SK-N-MC (cell line): ENCODE measurements at regions not wholly inside any gene's neighbourhood (a gene's known extent, or its start where the extent isn't known, plus 50 kb on each side); places are given as distances from the start of the nearest gene placed in this dataset.

Experiments used
- DNase-seq: peaks from one replicate; pipeline ENCODE4 v3.0.0-alpha.2; 2011; ENCODE audit warnings: low read depth, low spot score
- H3K27ac ChIP-seq: fragments of 200-600 bp; sonication (generic); 2 replicates; pipeline ENCODE4 v1.5.1; 2016; ENCODE audit warnings: mixed run types
- H3K36me3 ChIP-seq: fragments of 200-600 bp; sonication (generic); 2 replicates; pipeline ENCODE4 v1.6.1; 2017; ENCODE audit warnings: antibody characterized with exemption, low read length, mixed read lengths; ENCODE audit not compliant: insufficient read depth
- H3K4me3 ChIP-seq: fragments of 200-600 bp; sonication (generic); 2 replicates; pipeline ENCODE4 v1.5.1; 2016
- H3K9ac ChIP-seq: fragments of 200-600 bp; sonication (generic); 2 replicates; pipeline ENCODE4 v1.8.0; 2017; ENCODE audit warnings: mixed run types, mixed read lengths; ENCODE audit not compliant: insufficient read length
- H3K9me3 ChIP-seq: fragments of 200-600 bp; sonication (generic); 2 replicates; pipeline ENCODE4 v1.6.1; 2017; ENCODE audit warnings: low read depth, mild to moderate bottlenecking, antibody characterized with exemption, low read length, moderate library complexity, mixed read lengths
- EZH2 ChIP-seq: fragments of 200-600 bp; sonication (generic); IDR thresholded peaks from one replicate; pipeline ENCODE4 v1.6.1; 2017; ENCODE audit warnings: antibody characterized with exemption
- FOXP2 ChIP-seq: optimal IDR thresholded peaks from 2 replicates; pipeline ENCODE3; 2011; ENCODE audit warnings: mild to moderate bottlenecking, moderate library complexity; ENCODE audit not compliant: insufficient read depth; ENCODE audit errors: extremely low read length, control extremely low read depth
- POLR2AphosphoS5 ChIP-seq: IDR thresholded peaks from 2 replicates; pipeline ENCODE4 v1.6.1; 2012; ENCODE audit warnings: mild to moderate bottlenecking, low read depth, low read length, borderline replicate concordance

GRCh38 chr3:71962561-71963240 lies 177.8 kb upstream of the PROK2 start:
- Histone ChIP-seq H3K9me3 (no peaks in the 10 kb centered on the region), H3K4me3 (no peak overlapping the region), H3K27ac (no peak overlapping the region), H3K36me3 (no peaks in the 10 kb centered on the region), H3K9ac (no peak overlapping the region)
- TF ChIP-seq FOXP2 (no peak), EZH2 (no peak), POLR2AphosphoS5 (no peak)
- DNase-seq = no peak

- Histone ChIP-seq H3K27ac (no peak overlapping the region), H3K9ac (no peak overlapping the region), H3K9me3 (no peaks in the 10 kb centered on the region), H3K4me3 (no peak overlapping the region), H3K36me3 (no peaks in the 10 kb centered on the region)
- DNase-seq = no peak
- TF ChIP-seq POLR2AphosphoS5 = no peak
- TF ChIP-seq EZH2 = no peak
- TF ChIP-seq FOXP2 = no peak
Observed at GRCh38 chr3:71961891-71962290, 176.9 kb upstream of the PROK2 start.

GRCh38 chr3:71961378-71961777 lies 176.4 kb upstream of the PROK2 start:
- DNase-seq = no peak
- no peaks in the 10 kb centered on the region for H3K36me3 ChIP-seq
- TF ChIP-seq POLR2AphosphoS5 (no peak), FOXP2 (no peak), EZH2 (no peak)
- H3K9me3 ChIP-seq = no peaks in the 10 kb centered on the region
- no peak overlapping the region for H3K4me3 ChIP-seq
- no peak overlapping the region for H3K27ac ChIP-seq
- H3K9ac ChIP-seq = no peak overlapping the region

GRCh38 chr3:71958533-71958932 lies 173.6 kb upstream of the PROK2 start:
- Histone ChIP-seq H3K4me3 (no peak overlapping the region), H3K27ac (no peak overlapping the region), H3K9me3 (no peaks in the 10 kb centered on the region), H3K9ac (no peak overlapping the region), H3K36me3 (no peaks in the 10 kb centered on the region)
- no peak for DNase-seq
- no peak for TF ChIP-seq EZH2
- TF ChIP-seq POLR2AphosphoS5 = no peak

- Histone ChIP-seq H3K9ac (no peak overlapping the region), H3K9me3 (no peaks in the 10 kb centered on the region), H3K36me3 (no peaks in the 10 kb centered on the region), H3K27ac (no peak overlapping the region), H3K4me3 (no peak overlapping the region)
- TF ChIP-seq POLR2AphosphoS5 = no peak
- TF ChIP-seq FOXP2 = no peak
- no peak for TF ChIP-seq EZH2
- no peak for DNase-seq
Observed at GRCh38 chr3:71956716-71957115, 171.8 kb upstream of the PROK2 start.

GRCh38 chr3:71956069-71956340 lies 171.1 kb upstream of the PROK2 start:
- no peaks in the 10 kb centered on the region for H3K36me3 ChIP-seq
- no peaks in the 10 kb centered on the region for H3K9me3 ChIP-seq
- no peak for DNase-seq
- H3K9ac ChIP-seq = no peak overlapping the region
- no peak overlapping the region for H3K27ac ChIP-seq
- TF ChIP-seq FOXP2 (no peak), POLR2AphosphoS5 (no peak), EZH2 (no peak)
- H3K4me3 ChIP-seq = no peak overlapping the region

GRCh38 chr3:71955240-71956068 lies 170.5 kb upstream of the PROK2 start:
- TF ChIP-seq POLR2AphosphoS5 = 0 out of 2 replicates have a peak, but pooled peaks have one; percentile 25
- no peak for TF ChIP-seq EZH2
- peak; percentile 56 for DNase-seq
- H3K9me3 ChIP-seq = no peaks in the 10 kb centered on the region
- H3K9ac ChIP-seq = no peak overlapping the region
- no peaks in the 10 kb centered on the region for H3K36me3 ChIP-seq
- H3K27ac ChIP-seq = no peak overlapping the region
- H3K4me3 ChIP-seq = no peak overlapping the region

- Histone ChIP-seq H3K36me3 (no peaks in the 10 kb centered on the region), H3K9ac (no peak overlapping the region)
Observed at GRCh38 chr3:71951842-71952241, 166.9 kb upstream of the PROK2 start.

GRCh38 chr3:71951361-71951760 lies 166.4 kb upstream of the PROK2 start:
- Histone ChIP-seq H3K9ac (no peak overlapping the region), H3K4me3 (no peak overlapping the region), H3K9me3 (no peaks in the 10 kb centered on the region), H3K36me3 (no peaks in the 10 kb centered on the region), H3K27ac (no peak overlapping the region)
- DNase-seq = no peak
- TF ChIP-seq POLR2AphosphoS5 = no peak
- TF ChIP-seq FOXP2 = no peak
- no peak for TF ChIP-seq EZH2

More at GRCh38 chr3:71951842-71952241, 166.9 kb upstream of the PROK2 start:
- Histone ChIP-seq H3K27ac (no peak overlapping the region), H3K4me3 (no peak overlapping the region), H3K9me3 (no peaks in the 10 kb centered on the region)
- TF ChIP-seq EZH2 (no peak), FOXP2 (no peak), POLR2AphosphoS5 (no peak)
- DNase-seq = no peak
